Stimulated activated naive CD8-positive, alpha-beta T cell treated with anti-CD3 and anti-CD28 coated beads, Interleukin-15, Interleukin-2, amounts not matched to agents 100 ng/mL and 50 ng/mL, for 24 hours (primary cell): ENCODE measurements at regions not wholly inside any gene's neighbourhood (a gene's known extent, or its start where the extent isn't known, plus 50 kb on each side); places are given as distances from the start of the nearest gene placed in this dataset.
"Not testable (repeated sequence)": the region's sequence is repeated elsewhere in the genome, so short reads cannot be mapped to it uniquely, and the experiment has no call there.

ENCODE experiments used
- H3K27ac Mint-ChIP-seq: one replicate; pipeline ENCODE4 v1.8.0; 2021; ENCODE audit warnings: mild to moderate bottlenecking, mixed read lengths
- H3K27me3 Mint-ChIP-seq: one replicate; pipeline ENCODE4 v1.8.0; 2021; ENCODE audit warnings: mixed read lengths
- H3K36me3 Mint-ChIP-seq: one replicate; pipeline ENCODE4 v1.8.0; 2021; ENCODE audit warnings: low read depth, mixed read lengths
- H3K4me1 Mint-ChIP-seq: one replicate; pipeline ENCODE4 v1.8.0; 2021; ENCODE audit warnings: low read depth, mixed read lengths
- H3K4me3 Mint-ChIP-seq: one replicate; pipeline ENCODE4 v1.8.0; 2021; ENCODE audit warnings: mild to moderate bottlenecking, mixed read lengths
- H3K9me3 Mint-ChIP-seq: one replicate; pipeline ENCODE4 v1.8.0; 2021; ENCODE audit warnings: mixed read lengths

GRCh38 chr5:120092649-120093048 is 371.5 kb upstream of the PRR16 start:
- Mint-ChIP-seq H3K4me3 (no peak overlapping the region), H3K36me3 (no peaks in the 10 kb centered on the region), H3K4me1 (no peaks in the 10 kb centered on the region), H3K27me3 (no peaks in the 10 kb centered on the region), H3K27ac (no peak overlapping the region), H3K9me3 (no peaks in the 10 kb centered on the region)

GRCh38 chr5:120093178-120093577 is 370.9 kb upstream of the PRR16 start:
- Mint-ChIP-seq H3K4me3 (no peak overlapping the region), H3K36me3 (no peaks in the 10 kb centered on the region), H3K4me1 (no peaks in the 10 kb centered on the region), H3K27ac (no peak overlapping the region), H3K9me3 (no peaks in the 10 kb centered on the region), H3K27me3 (no peaks in the 10 kb centered on the region)

- no peak overlapping the region for H3K4me3 Mint-ChIP-seq
- H3K27me3 Mint-ChIP-seq, result no peaks in the 10 kb centered on the region
- no peaks in the 10 kb centered on the region for H3K4me1 Mint-ChIP-seq
- no peaks in the 10 kb centered on the region for H3K9me3 Mint-ChIP-seq
- no peaks in the 10 kb centered on the region for H3K36me3 Mint-ChIP-seq
- H3K27ac Mint-ChIP-seq, result no peak overlapping the region
Observed at GRCh38 chr5:120096413-120096812, 367.7 kb upstream of the PRR16 start.

- Mint-ChIP-seq H3K27ac (no peak overlapping the region), H3K27me3 (no peaks in the 10 kb centered on the region), H3K36me3 (no peaks in the 10 kb centered on the region), H3K4me1 (no peaks in the 10 kb centered on the region), H3K9me3 (no peaks in the 10 kb centered on the region), H3K4me3 (no peak overlapping the region)
Observed at GRCh38 chr5:120098426-120098825, 365.7 kb upstream of the PRR16 start.

- Mint-ChIP-seq H3K9me3 (no peaks in the 10 kb centered on the region), H3K36me3 (no peaks in the 10 kb centered on the region), H3K27ac (no peak overlapping the region), H3K4me1 (no peaks in the 10 kb centered on the region), H3K27me3 (no peaks in the 10 kb centered on the region), H3K4me3 (no peak overlapping the region)
Observed at GRCh38 chr5:120098902-120099535, 365.1 kb upstream of the PRR16 start.

GRCh38 chr5:120101771-120102170 is 362.3 kb upstream of the PRR16 start:
- H3K4me3 Mint-ChIP-seq, result no peak overlapping the region
- H3K36me3 Mint-ChIP-seq, result no peaks in the 10 kb centered on the region
- no peaks in the 10 kb centered on the region for H3K27me3 Mint-ChIP-seq
- H3K4me1 Mint-ChIP-seq, result no peaks in the 10 kb centered on the region
- no peaks in the 10 kb centered on the region for H3K9me3 Mint-ChIP-seq
- H3K27ac Mint-ChIP-seq, result no peak overlapping the region

GRCh38 chr5:120103495-120103894 is 360.6 kb upstream of the PRR16 start:
- Mint-ChIP-seq H3K27me3 (no peaks in the 10 kb centered on the region), H3K27ac (no peak overlapping the region), H3K9me3 (no peaks in the 10 kb centered on the region), H3K36me3 (no peaks in the 10 kb centered on the region), H3K4me3 (no peak overlapping the region), H3K4me1 (no peaks in the 10 kb centered on the region)

GRCh38 chr5:120106912-120107525 is 357.1 kb upstream of the PRR16 start:
- Mint-ChIP-seq H3K4me3 (no peak overlapping the region), H3K4me1 (no peaks in the 10 kb centered on the region), H3K27me3 (no peaks in the 10 kb centered on the region), H3K27ac (no peak overlapping the region), H3K9me3 (no peaks in the 10 kb centered on the region), H3K36me3 (no peaks in the 10 kb centered on the region)

- Mint-ChIP-seq H3K9me3 (no peaks in the 10 kb centered on the region), H3K27ac (no peak overlapping the region), H3K27me3 (no peaks in the 10 kb centered on the region), H3K36me3 (no peaks in the 10 kb centered on the region), H3K4me3 (no peak overlapping the region), H3K4me1 (no peaks in the 10 kb centered on the region)
Observed at GRCh38 chr5:120108586-120109248, 355.4 kb upstream of the PRR16 start.

GRCh38 chr5:120122703-120123102 is 341.4 kb upstream of the PRR16 start:
- H3K27me3 Mint-ChIP-seq, result no peaks in the 10 kb centered on the region
- H3K36me3 Mint-ChIP-seq, result no peaks in the 10 kb centered on the region
- H3K9me3 Mint-ChIP-seq, result peaks cover 3% of the 10 kb centered on the region
- H3K4me1 Mint-ChIP-seq, result no peaks in the 10 kb centered on the region
- no peak overlapping the region for H3K27ac Mint-ChIP-seq
- H3K4me3 Mint-ChIP-seq, result no peak overlapping the region

GRCh38 chr5:120124031-120124430 is 340.1 kb upstream of the PRR16 start:
- H3K27me3 Mint-ChIP-seq, result no peaks in the 10 kb centered on the region
- no peak overlapping the region for H3K4me3 Mint-ChIP-seq
- H3K9me3 Mint-ChIP-seq, result no peaks in the 10 kb centered on the region
- H3K27ac Mint-ChIP-seq, result no peak overlapping the region
- H3K4me1 Mint-ChIP-seq, result no peaks in the 10 kb centered on the region
- no peaks in the 10 kb centered on the region for H3K36me3 Mint-ChIP-seq

- H3K9me3 Mint-ChIP-seq, result no peaks in the 10 kb centered on the region
- H3K4me3 Mint-ChIP-seq, result no peak overlapping the region
Observed at GRCh38 chr5:120124961-120125360, 339.1 kb upstream of the PRR16 start.

GRCh38 chr5:120132347-120132746 is 331.8 kb upstream of the PRR16 start:
- not testable (repeated sequence) for H3K27ac Mint-ChIP-seq, H3K27me3 Mint-ChIP-seq, H3K4me3 Mint-ChIP-seq, H3K36me3 Mint-ChIP-seq, H3K4me1 Mint-ChIP-seq, H3K9me3 Mint-ChIP-seq

More at GRCh38 chr5:120124961-120125360, 339.1 kb upstream of the PRR16 start:
- Mint-ChIP-seq H3K27me3 (no peaks in the 10 kb centered on the region), H3K27ac (no peak overlapping the region), H3K4me1 (no peaks in the 10 kb centered on the region), H3K36me3 (no peaks in the 10 kb centered on the region)

GRCh38 chr5:120134944-120135343 is 329.2 kb upstream of the PRR16 start:
- Mint-ChIP-seq H3K36me3 (no peaks in the 10 kb centered on the region), H3K4me1 (no peaks in the 10 kb centered on the region), H3K27me3 (no peaks in the 10 kb centered on the region), H3K4me3 (no peak overlapping the region), H3K9me3 (no peaks in the 10 kb centered on the region), H3K27ac (no peak overlapping the region)

GRCh38 chr5:120137582-120137981 is 326.5 kb upstream of the PRR16 start:
- Mint-ChIP-seq H3K36me3 (no peaks in the 10 kb centered on the region), H3K27ac (no peak overlapping the region), H3K9me3 (no peaks in the 10 kb centered on the region), H3K27me3 (no peaks in the 10 kb centered on the region), H3K4me1 (no peaks in the 10 kb centered on the region), H3K4me3 (no peak overlapping the region)

- H3K4me3 Mint-ChIP-seq, result no peak overlapping the region
- no peak overlapping the region for H3K27ac Mint-ChIP-seq
- H3K9me3 Mint-ChIP-seq, result no peaks in the 10 kb centered on the region
- H3K27me3 Mint-ChIP-seq, result no peaks in the 10 kb centered on the region
- no peaks in the 10 kb centered on the region for H3K4me1 Mint-ChIP-seq
- no peaks in the 10 kb centered on the region for H3K36me3 Mint-ChIP-seq
Observed at GRCh38 chr5:120139039-120139438, 325.1 kb upstream of the PRR16 start.
